Endothelial cell of umbilical vein (primary cell): ENCODE measurements at regions not wholly inside any gene's neighbourhood (a gene's known extent, or its start where the extent isn't known, plus 50 kb on each side); places are given as distances from the start of the nearest gene placed in this dataset.

ENCODE experiments used
- BruUV-seq: library from RNA; stranded (reverse); fragments of 400-500 nt; replicated peaks from 2 replicates; lab custom pipeline; 2021; lab: Mats Ljungman, UMichigan
- CTCF ChIA-PET: fragments of 300-600, 350-600 bp; sonication (Branson Sonifier 250); formaldehyde crosslinking; loops from one replicate; lab custom pipeline; 2021; ENCODE audit warnings: antibody characterized with exemption, inconsistent platforms; lab: Charles Lee
- POLR2A ChIA-PET: fragments of 300-600, 350-600 bp; sonication (Branson Sonifier 250); formaldehyde crosslinking; loops from one replicate; lab custom pipeline; 2021; ENCODE audit warnings: antibody characterized with exemption, inconsistent platforms; lab: Charles Lee
- DNase-seq: peaks from one replicate; pipeline ENCODE4 v3.0.0-alpha.2; 2011; ENCODE audit warnings: low read depth, low spot score
- FAIRE-seq: peaks from 2 replicates; lab custom pipeline; 2011; peaks lifted over from hg19 to GRCh38; lab: Jason Lieb, UNC
- H2AFZ ChIP-seq: 2 replicates; pipeline ENCODE4 v1.6.0; 2012; ENCODE audit warnings: low read depth, low read length, control low read depth, inconsistent platforms
- H3K27ac ChIP-seq: 2 replicates; pipeline ENCODE4 v1.5.1; 2011; ENCODE audit warnings: low read depth, mild to moderate bottlenecking, control low read depth, low read length, moderate library complexity; ENCODE audit not compliant: insufficient read depth
- H3K27me3 ChIP-seq, 2 experiments: 2 replicates each; pipeline versions ENCODE4 v1.6.0 to v1.6.1; 2011; ENCODE audit warnings: low read length in 2 of 2, mixed read lengths in 1 of 2; ENCODE audit not compliant: control insufficient read depth in 2 of 2, insufficient read depth in 2 of 2
- H3K36me3 ChIP-seq, 2 experiments: 2 replicates in 1 of 2; 3 replicates in 1 of 2; pipeline ENCODE4 v1.5.1; 2011; ENCODE audit warnings: low read length in 2 of 2, mild to moderate bottlenecking in 1 of 2, moderate library complexity in 1 of 2; ENCODE audit not compliant: control insufficient read depth in 2 of 2, insufficient read depth in 2 of 2; ENCODE audit errors: extremely low read depth in 1 of 2
- H3K4me1 ChIP-seq: 3 replicates; pipeline ENCODE4 v1.5.1; 2011; ENCODE audit warnings: mild to moderate bottlenecking, low read length; ENCODE audit not compliant: control insufficient read depth, insufficient read depth; ENCODE audit errors: extremely low read depth
- H3K4me2 ChIP-seq: 2 replicates; pipeline ENCODE4 v1.6.1; 2011; ENCODE audit warnings: low read length, control low read depth, mixed read lengths; ENCODE audit not compliant: insufficient read depth
- H3K4me3 ChIP-seq, 3 experiments: fragments of 200-600 bp in 1 of 3; sonication (generic), shearing (Covaris generic) in 1 of 3; replicated peaks in 1 of 3; 2 replicates each; pipeline ENCODE4 v1.5.1; 2011 to 2016; ENCODE audit warnings: control low read depth in 3 of 3, low read length in 3 of 3, mild to moderate bottlenecking in 2 of 3, inconsistent platforms in 1 of 3, low read depth in 1 of 3, moderate library complexity in 1 of 3; ENCODE audit not compliant: insufficient read depth in 1 of 3
- H3K79me2 ChIP-seq: 2 replicates; pipeline ENCODE4 v1.6.0; 2012; ENCODE audit warnings: low read length, inconsistent platforms; ENCODE audit not compliant: control insufficient read depth, insufficient read depth
- H3K9ac ChIP-seq: replicated peaks from 2 replicates; pipeline ENCODE3; 2011; ENCODE audit warnings: low read length, control low read depth; ENCODE audit not compliant: insufficient read depth; ENCODE audit errors: extremely low read depth
- H3K9me1 ChIP-seq: replicated peaks from 3 replicates; pipeline ENCODE4 v1.6.0; 2011; ENCODE audit warnings: mild to moderate bottlenecking, low read length; ENCODE audit not compliant: control insufficient read depth, insufficient read depth; ENCODE audit errors: extremely low read depth
- H3K9me3 ChIP-seq: replicated peaks from 2 replicates; pipeline ENCODE4 v1.5.1; 2012; ENCODE audit warnings: low read length, inconsistent platforms; ENCODE audit not compliant: control insufficient read depth, insufficient read depth
- H4K20me1 ChIP-seq: replicated peaks from 2 replicates; pipeline ENCODE3; 2011; ENCODE audit warnings: mild to moderate bottlenecking, low read length; ENCODE audit not compliant: control insufficient read depth, insufficient read depth; ENCODE audit errors: extremely low read depth
- EZH2 ChIP-seq: IDR thresholded peaks from 2 replicates; pipeline ENCODE4 v1.6.1; 2012; ENCODE audit warnings: borderline replicate concordance, low read depth, mild to moderate bottlenecking, moderate library complexity, low read length, inconsistent platforms; ENCODE audit not compliant: severe bottlenecking
- FOS ChIP-seq: IDR thresholded peaks from 2 replicates; pipeline ENCODE4 v1.6.1; 2011; ENCODE audit warnings: mild to moderate bottlenecking, low read length, moderate library complexity, borderline replicate concordance; ENCODE audit not compliant: insufficient read depth
- GATA2 ChIP-seq: IDR thresholded peaks from 2 replicates; pipeline ENCODE4 v1.7.0; 2011; ENCODE audit warnings: low read depth, mild to moderate bottlenecking, moderate library complexity, mixed read lengths, low read length; ENCODE audit not compliant: insufficient read length, insufficient read depth
- JUN ChIP-seq: IDR thresholded peaks from 2 replicates; pipeline ENCODE4 v1.6.1; 2011; ENCODE audit warnings: borderline replicate concordance, low read depth; ENCODE audit not compliant: insufficient read length, insufficient read depth
- MYC ChIP-seq: IDR thresholded peaks from one replicate; pipeline ENCODE4 v1.6.1; 2011; ENCODE audit warnings: mild to moderate bottlenecking, low read depth, low read length
- POLR2A ChIP-seq: IDR thresholded peaks from 2 replicates; pipeline ENCODE4 v1.6.1; 2012; ENCODE audit warnings: low read depth, mild to moderate bottlenecking, control low read depth, low read length
- POLR2AphosphoS5 ChIP-seq: IDR thresholded peaks from 2 replicates; pipeline ENCODE4 v1.6.1; 2012; ENCODE audit warnings: low read depth, mild to moderate bottlenecking, control low read depth, low read length, moderate library complexity; ENCODE audit not compliant: insufficient read depth
- dilution Hi-C: fragments of 300-500 bp; cut with MboI; formaldehyde crosslinking; loops from one replicate; pipeline ENCODE4 v1.15.0; 2019; ENCODE audit warnings: low sequenced_read_pairs; ENCODE audit not compliant: extremely low pct_ligation_motif_present
- intact Hi-C: fragments of 100-400 bp; cut with micrococcal nuclease; formaldehyde crosslinking; loops from one replicate; pipeline ENCODE4 v1.10.0; 2022
- TF ChIP-seq, protein P1 (sequence below), 2 donors: IDR thresholded peaks; 1 replicate in 1 of 2; 2 replicates in 1 of 2; pipeline ENCODE4 v1.5.1; 2011; ENCODE audit warnings: low read length in 2 of 2, mild to moderate bottlenecking in 2 of 2, moderate library complexity in 2 of 2, control low read depth in 1 of 2, inconsistent platforms in 1 of 2, low read depth in 1 of 2; ENCODE audit not compliant: insufficient read depth in 1 of 2; ENCODE audit errors: extremely low read depth in 1 of 2
- TF ChIP-seq, protein P2 (sequence below): IDR thresholded peaks from 2 replicates; pipeline ENCODE4 v1.6.1; 2011; ENCODE audit not compliant: insufficient read depth, insufficient read length

DNA sequence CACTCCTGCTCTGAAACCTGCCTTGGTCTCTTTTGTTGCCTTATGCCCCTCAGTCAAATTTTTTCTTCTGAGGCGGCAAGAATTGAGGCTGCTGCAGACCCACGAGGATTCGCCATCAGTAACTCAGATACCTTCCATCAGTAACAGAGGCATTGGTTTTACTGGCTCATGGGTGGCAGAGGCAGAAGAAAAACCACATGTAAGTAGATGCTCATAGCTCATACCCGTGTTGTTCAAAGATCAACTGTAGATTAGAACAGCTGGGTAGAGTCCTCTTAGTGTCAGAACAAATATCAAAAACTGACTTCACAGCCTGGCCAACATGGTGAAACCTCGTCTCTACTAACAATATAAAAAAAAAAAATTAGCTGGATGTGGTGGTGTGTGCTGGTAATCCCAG is 598.0 kb upstream of the SOX11 start:
- Histone ChIP-seq H3K36me3 (no peaks in the 10 kb centered on the region), H3K9me3 (no peaks in the 10 kb centered on the region), H3K9me1 (no peaks in the 10 kb centered on the region), H3K9ac (no peak overlapping the region), H3K27ac (no peak overlapping the region), H4K20me1 (no peaks in the 10 kb centered on the region), H3K4me1 (no peaks in the 10 kb centered on the region), H3K4me2 (no peak overlapping the region), H3K79me2 (no peaks in the 10 kb centered on the region), H3K4me3 (no peak overlapping the region), H3K27me3 (no peaks in the 10 kb centered on the region), H2AFZ (no peak overlapping the region)
- dilution Hi-C loops, result no loop called here
- no peak for DNase-seq
- FAIRE-seq, result no peak
- POLR2A ChIA-PET, result no interaction called here
- intact Hi-C loops, result no loop called here
- TF ChIP-seq, protein P1, sequence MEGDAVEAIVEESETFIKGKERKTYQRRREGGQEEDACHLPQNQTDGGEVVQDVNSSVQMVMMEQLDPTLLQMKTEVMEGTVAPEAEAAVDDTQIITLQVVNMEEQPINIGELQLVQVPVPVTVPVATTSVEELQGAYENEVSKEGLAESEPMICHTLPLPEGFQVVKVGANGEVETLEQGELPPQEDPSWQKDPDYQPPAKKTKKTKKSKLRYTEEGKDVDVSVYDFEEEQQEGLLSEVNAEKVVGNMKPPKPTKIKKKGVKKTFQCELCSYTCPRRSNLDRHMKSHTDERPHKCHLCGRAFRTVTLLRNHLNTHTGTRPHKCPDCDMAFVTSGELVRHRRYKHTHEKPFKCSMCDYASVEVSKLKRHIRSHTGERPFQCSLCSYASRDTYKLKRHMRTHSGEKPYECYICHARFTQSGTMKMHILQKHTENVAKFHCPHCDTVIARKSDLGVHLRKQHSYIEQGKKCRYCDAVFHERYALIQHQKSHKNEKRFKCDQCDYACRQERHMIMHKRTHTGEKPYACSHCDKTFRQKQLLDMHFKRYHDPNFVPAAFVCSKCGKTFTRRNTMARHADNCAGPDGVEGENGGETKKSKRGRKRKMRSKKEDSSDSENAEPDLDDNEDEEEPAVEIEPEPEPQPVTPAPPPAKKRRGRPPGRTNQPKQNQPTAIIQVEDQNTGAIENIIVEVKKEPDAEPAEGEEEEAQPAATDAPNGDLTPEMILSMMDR (IDR thresholded peaks at IDR 0.05; ENCODE audit: extremely low read depth in 1 of 2, insufficient read depth in 1 of 2, low read depth in 1 of 2, low read length in 2 of 2), result no peak
- TF ChIP-seq FOS (no peak), POLR2AphosphoS5 (no peak), JUN (no peak), MYC (no peak), POLR2A (no peak), GATA2 (no peak), EZH2 (no peak)
- TF ChIP-seq, protein P2, sequence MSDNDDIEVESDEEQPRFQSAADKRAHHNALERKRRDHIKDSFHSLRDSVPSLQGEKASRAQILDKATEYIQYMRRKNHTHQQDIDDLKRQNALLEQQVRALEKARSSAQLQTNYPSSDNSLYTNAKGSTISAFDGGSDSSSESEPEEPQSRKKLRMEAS, result no peak
- CTCF ChIA-PET, result no interaction called here
- BruUV-seq, result no TSS peak
